HG02610 (cell line): ENCODE measurements at regions not wholly inside any gene's neighbourhood (a gene's known extent, or its start where the extent isn't known, plus 50 kb on each side); places are given as distances from the start of the nearest gene placed in this dataset.
"Not testable (repeated sequence)": the region's sequence is repeated elsewhere in the genome, so short reads cannot be mapped to it uniquely, and the experiment has no call there.

Experiments used
- ATAC-seq: cut with Tn5 transposase; IDR thresholded peaks from one replicate; pipeline ENCODE4 v1.9.1; 2021; ENCODE audit warnings: mild to moderate bottlenecking, moderate library complexity; ENCODE audit not compliant: unreplicated experiment

- no peak for ATAC-seq
Measured at GRCh38 chr3:191728186-191728585, 267.2 kb downstream of the PYDC2 start.

GRCh38 chr3:191737742-191738141 lies 276.8 kb downstream of the PYDC2 start:
- no peak for ATAC-seq

- no peak for ATAC-seq
Measured at GRCh38 chr3:191740712-191741111, 279.7 kb downstream of the PYDC2 start.

GRCh38 chr3:191741847-191742350 lies 280.9 kb downstream of the PYDC2 start:
- not testable (repeated sequence) for ATAC-seq

GRCh38 chr3:191743283-191743682 lies 282.3 kb downstream of the PYDC2 start:
- no peak for ATAC-seq

GRCh38 chr3:191750618-191751017 lies 289.7 kb downstream of the PYDC2 start:
- ATAC-seq, result no peak

GRCh38 chr3:191753196-191753595 lies 292.2 kb downstream of the PYDC2 start:
- ATAC-seq, result no peak

- ATAC-seq, result no peak
Measured at GRCh38 chr3:191761906-191762305, 300.9 kb downstream of the PYDC2 start.

GRCh38 chr3:191762323-191762960 lies 301.5 kb downstream of the PYDC2 start:
- ATAC-seq, result no peak

- no peak for ATAC-seq
Measured at GRCh38 chr3:191768421-191768820, 307.5 kb downstream of the PYDC2 start.

- ATAC-seq, result no peak
Measured at GRCh38 chr3:191770541-191770940, 309.6 kb downstream of the PYDC2 start.

- no peak for ATAC-seq
Measured at GRCh38 chr3:191774485-191774884, 313.5 kb downstream of the PYDC2 start.

- ATAC-seq, result no peak
Measured at GRCh38 chr3:191775451-191776233, 314.7 kb downstream of the PYDC2 start.

GRCh38 chr3:191781044-191781443 lies 320.1 kb downstream of the PYDC2 start:
- ATAC-seq, result no peak

GRCh38 chr3:191783024-191783423 lies 322.1 kb downstream of the PYDC2 start:
- ATAC-seq, result no peak

GRCh38 chr3:191790934-191791333 lies 330.0 kb downstream of the PYDC2 start:
- no peak for ATAC-seq

- no peak for ATAC-seq
Measured at GRCh38 chr3:191792580-191792979, 331.6 kb downstream of the PYDC2 start.

GRCh38 chr3:191795196-191795595 lies 334.2 kb downstream of the PYDC2 start:
- ATAC-seq, result no peak

GRCh38 chr3:191797271-191797670 lies 336.3 kb downstream of the PYDC2 start:
- no peak for ATAC-seq

- no peak for ATAC-seq
Measured at GRCh38 chr3:191802671-191803070, 341.7 kb downstream of the PYDC2 start.

- ATAC-seq, result no peak
Measured at GRCh38 chr3:191804935-191805334, 344.0 kb downstream of the PYDC2 start.

- no peak for ATAC-seq
Measured at GRCh38 chr3:191808073-191808472, 347.1 kb downstream of the PYDC2 start.
